ENCODE measurements at regions not wholly inside any gene's neighbourhood (a gene's known extent, or its start where the extent isn't known, plus 50 kb on each side); places are given as distances from the start of the nearest gene placed in this dataset.
"Not testable (repeated sequence)": the region's sequence is repeated elsewhere in the genome, so short reads cannot be mapped to it uniquely, and the experiment has no call there.

GRCh38 chr1:157205982-157206381 lies 67.8 kb upstream of the ETV3 start:
- not testable (repeated sequence) for DNase-seq

DNA sequence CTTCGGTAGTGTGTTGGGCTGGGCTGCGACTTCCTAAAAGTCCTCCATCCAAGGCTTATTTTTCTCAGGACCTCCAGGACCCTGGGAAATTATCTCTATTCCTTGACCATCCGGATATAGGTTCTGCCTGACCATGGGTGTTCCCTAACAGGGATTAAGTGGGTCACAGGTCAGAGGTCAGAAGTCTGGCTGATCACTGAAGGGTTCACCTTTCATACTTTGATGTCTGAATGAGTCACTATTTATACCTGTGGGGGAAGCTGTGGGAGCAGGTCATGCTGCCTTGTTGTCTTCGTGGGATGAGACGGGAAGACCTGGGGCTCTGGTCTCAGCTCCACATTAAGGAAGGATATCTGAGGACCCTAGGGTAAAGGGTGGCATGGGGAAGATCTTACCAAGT lies 65.0 kb upstream of the ETV3 start:
- DNase-seq, result no peak

DNA sequence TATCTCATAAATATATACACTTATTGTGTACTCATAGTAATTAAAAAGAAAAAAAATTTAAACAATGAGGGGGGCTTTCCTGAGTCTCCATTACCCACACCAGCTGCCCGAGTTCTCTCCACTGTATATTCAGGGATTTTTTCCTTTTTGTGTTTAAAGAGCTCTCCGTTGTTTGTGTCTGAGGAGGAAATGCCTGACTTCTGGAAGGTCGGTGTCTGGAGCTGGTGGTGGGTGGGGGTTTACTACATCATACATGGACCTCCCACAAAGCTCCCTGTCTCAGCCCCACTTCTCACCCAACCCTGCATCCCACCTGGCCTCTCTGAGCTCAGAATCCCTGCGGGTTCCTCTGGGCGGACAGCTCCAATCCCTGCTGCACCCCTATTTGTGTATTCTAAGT lies 64.1 kb upstream of the ETV3 start:
- DNase-seq, result no peak

GRCh38 chr1:157201767-157202166 lies 63.6 kb upstream of the ETV3 start:
- no peak for DNase-seq

DNA sequence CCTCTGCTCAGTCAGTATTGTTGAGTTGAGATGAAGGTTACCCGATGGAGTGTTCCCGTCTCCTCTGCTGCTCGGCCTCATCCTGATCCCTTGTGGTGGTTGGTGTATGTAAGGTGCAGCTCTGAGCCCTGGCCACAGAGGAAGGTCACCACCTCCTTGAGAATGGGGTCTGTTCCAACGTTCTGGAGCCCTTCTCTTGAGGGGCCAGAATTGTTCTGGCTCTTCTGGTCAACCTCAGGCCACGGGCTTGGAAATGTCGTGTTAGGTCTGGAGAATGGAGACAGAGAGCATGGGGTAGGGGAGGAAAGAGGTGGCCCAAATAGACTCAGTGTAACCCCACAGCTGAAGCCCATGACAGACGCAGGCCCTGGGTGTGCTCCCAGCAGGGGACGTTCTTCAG lies 62.3 kb upstream of the ETV3 start:
- DNase-seq, result no peak

DNA sequence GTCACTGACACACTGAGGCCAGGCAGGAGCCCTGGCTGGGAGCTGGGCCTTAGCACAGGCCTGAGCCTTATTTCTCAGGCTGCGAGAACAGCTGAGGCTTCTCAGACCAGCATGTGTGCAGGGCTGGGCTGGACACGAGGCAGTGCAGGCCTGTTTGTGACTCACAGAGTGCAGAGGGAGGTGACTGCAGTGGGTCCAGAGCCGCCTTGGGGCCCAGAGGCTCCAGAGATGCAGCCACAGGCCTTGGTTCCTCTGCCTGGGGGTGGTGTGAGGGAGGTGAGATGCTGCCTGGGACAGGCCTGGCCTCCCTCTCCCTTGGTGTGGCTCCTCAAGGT lies 61.2 kb upstream of the ETV3 start:
- no peak for DNase-seq

GRCh38 chr1:157198619-157199420 lies 60.6 kb upstream of the ETV3 start:
- DNase-seq, result no peak

DNA sequence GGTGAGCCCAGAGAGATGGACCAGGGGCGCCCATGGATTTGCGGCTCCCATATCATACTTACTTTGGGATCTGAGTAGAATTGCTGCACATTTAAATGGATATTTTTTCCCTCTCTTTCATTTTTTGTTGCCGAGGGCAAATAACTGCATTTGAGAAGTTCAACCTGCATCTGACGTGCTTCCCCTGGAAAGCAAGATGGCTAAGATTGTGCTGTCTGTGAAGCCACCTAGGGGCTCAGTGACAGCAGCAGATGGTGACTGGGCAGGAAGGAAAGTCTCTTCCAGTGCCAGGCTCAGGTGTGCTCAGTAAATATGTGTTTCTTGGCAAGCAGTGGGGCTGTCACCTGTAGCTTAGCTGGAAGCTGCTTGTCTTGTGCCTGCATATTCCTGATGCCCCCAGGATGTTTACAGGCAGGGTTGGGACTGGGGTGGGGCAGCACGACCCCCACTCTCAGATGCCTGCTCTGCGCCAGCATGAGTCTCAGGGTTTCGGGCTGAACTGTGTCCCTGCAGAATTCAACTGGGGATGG lies 59.8 kb upstream of the ETV3 start:
- no peak for DNase-seq

DNA sequence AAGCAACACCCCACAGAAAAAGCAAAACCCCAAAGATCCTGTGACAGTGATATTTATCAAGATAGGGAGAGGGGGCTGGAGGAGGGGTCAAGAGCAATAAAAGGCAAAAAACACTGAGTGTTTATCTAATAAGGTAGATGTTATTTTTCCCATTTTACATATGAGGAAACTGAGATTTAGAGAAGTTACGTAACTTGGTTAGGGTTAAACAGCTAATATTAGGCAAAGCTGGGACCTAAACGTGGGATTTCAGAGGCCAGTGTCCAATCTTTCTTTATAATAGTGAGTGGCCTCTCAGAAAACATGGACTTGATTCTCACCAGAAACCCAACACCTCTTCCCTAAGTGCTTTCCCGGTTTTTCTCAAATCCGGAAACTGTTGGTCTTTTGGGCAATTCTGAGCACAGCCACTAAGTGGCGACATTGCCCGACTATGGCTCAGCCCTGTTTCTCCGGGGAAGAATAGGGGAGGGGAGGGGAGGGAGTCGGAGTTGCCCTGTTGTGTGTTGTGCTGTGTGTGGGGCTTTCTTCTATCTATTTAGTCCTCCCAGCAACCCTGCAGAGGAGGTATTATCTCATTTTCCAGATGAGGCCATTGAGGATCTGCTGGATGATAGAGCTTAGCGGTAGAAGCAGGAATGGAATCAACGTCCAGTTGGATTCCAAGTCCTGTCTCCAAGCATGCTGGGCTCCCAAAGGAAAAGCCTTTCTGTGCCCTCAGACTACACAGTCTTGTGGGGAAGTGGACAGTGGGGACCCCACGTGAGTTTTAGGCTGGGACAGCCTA lies 58.7 kb upstream of the ETV3 start:
- not testable (repeated sequence) for DNase-seq

- DNase-seq, result no peak
Measured at GRCh38 chr1:157196245-157196543, 58.0 kb upstream of the ETV3 start.

GRCh38 chr1:157195521-157196244 lies 57.5 kb upstream of the ETV3 start:
- no peak for DNase-seq

DNA sequence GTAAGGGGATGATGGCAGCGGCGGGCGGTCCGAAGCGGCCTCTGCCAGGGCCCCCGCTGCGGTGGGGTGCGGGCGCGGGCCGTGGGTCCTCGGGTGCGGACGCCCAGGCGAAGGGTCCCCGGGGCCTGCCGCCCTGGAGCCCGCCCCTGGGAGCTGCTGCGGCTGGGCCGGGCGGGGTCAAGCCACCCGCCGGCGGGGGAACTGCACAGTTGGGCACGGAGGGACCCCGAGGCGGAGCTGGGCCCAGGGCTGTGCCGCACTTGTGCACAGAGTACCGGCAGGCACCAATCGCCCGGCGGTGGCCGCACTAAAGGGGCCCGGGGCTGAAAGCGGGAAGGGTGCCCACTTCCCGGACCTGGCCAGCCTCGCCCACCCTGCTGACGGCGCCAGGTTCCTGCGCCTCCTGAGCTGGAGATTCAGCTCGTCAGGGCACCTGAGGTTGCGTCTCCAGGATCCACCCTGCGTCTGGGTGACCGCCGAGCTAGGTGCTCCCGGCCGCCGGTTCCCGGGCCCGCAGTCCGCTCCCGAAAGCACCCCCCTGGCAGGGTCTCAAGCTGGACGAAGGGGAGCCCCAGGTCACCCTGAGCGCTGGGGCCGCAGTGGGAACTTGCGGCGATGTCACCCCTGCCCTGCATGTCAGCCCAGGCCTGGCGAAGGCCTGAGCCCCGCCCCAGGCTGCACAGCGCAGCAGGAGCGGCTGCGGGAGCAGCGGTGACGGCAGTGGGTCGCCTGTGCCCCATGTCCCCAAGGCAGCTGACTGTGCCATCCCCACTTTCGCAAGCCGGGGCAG lies 56.7 kb upstream of the ETV3 start:
- DNase-seq, result no peak

- DNase-seq, result peak; percentile 84
Measured at GRCh38 chr1:157193702-157194391, 55.7 kb upstream of the ETV3 start.

DNA sequence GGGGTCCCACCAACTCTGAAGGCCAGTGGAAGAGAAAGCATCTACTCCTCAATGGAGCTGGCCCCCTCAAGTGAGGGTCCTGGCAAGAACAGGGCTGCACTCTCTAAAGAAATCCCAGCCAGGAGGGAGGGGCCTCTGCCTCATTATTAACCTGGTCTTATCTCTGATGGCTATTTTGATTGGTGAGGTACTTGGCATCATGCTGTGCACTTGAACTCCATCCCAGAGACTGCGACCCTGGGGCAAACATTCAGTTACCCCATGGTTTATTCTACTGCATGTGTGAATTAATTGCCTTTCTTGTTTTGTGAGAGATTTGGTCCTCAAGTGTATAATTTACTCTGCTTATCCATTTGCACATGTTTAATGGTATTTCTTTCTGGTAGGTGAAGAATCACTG lies 55.0 kb upstream of the ETV3 start:
- no peak for DNase-seq

DNA sequence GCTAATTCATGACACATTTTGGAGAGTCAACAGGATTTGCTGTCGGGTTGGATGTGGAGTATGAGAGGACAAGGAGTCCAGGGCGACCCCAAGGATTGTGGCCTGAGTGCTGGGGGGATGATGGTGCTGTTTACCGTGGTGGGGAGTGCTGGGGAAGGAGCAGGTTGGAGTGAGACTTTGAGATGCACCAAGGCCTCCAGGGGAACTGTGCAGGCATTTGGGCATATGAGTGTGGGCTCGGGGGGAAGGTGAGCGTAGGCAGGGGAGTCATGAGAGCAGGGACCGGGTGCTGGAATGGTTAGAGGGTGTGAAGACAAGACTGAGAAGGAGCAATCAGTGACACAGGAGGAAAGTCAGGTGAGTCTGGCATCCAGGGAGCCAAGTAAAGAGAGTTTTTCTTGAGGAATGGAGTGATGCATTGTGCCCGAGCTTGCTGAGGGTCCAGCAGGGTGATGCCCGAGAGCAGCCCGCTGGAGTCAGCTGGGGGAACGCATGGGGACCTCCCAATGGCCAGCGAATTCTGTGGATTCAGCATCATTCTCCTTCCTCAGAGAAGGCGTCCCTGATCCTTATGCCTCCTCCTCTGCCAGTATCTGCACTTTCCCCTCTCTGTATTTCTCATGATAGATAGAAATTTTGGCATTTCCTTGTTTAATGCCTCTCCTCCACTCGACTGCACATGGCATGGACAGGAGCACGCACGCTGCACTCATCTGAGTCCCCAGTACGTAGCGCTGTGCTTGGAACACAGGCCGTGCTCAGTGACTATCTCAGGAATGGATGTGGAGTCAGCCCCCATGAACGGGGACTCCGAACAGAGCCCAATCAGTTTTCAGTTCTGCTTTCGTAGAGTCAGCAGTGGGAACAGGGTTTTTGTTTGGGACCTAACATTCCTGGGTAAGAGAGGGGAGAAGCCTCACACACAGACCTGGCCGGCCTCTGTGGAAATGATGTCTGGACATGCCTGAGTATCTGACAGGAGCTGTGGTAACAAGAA lies 52.1 kb upstream of the ETV3 start:
- no peak for DNase-seq

- DNase-seq, result no peak
Measured at GRCh38 chr1:157189096-157189495, 50.9 kb upstream of the ETV3 start.

Measured in RPMI8226 (cell line).